Activated CD4-positive, alpha-beta T cell treated with anti-CD3 and anti-CD28 coated beads, Interleukin-10, Interleukin-2, amounts not matched to agents 100 ng/mL and 50 ng/mL, durations not matched to agents 16 hours and 8 hours (primary cell): ENCODE measurements at regions not wholly inside any gene's neighbourhood (a gene's known extent, or its start where the extent isn't known, plus 50 kb on each side); places are given as distances from the start of the nearest gene placed in this dataset.
"Not testable (repeated sequence)": the region's sequence is repeated elsewhere in the genome, so short reads cannot be mapped to it uniquely, and the experiment has no call there.

Experiments used
- DNase-seq: peaks from one replicate; pipeline ENCODE4 v3.0.0-alpha.2; 2020

DNA sequence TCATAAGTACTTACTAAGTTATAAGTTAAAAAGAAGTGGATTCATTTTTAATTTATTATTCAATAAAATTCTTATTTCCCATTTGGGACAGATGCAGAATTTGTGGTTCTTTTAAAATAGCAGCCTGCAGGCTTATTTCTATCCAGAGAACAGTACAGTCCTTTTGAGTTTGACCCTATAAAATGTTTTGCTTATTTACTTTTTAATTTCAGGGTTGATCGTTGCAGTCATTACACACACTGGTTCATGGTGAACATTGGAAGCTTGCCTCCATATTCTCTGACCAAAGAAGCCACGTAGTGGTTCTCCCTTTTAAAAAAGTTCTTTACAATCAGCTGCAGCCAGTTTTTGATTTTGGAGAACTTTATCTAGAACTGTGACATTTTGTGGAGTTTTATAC lies 122.9 kb upstream of the PDE7B start:
- DNase-seq: no peak

DNA sequence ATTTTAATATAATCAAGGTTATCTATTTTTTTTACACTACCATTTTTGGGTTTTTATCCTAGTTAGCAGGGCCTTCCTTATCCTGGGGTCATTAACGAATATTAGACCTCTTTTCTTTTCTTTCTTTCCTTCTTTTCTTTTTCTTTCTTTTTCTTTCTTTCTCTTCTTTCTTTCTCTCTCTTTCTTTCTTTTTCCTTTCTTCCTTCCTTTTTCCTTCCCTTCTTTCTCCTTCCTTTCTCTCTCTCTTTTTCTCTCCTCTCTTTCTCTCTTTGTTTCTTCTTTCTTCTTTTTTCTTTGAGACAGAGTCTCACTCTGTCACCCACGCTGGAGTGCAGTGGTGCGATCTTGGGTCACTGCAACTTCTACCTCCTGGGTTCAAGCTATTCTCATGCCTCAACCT lies 120.4 kb upstream of the PDE7B start:
- no peak for DNase-seq

DNA sequence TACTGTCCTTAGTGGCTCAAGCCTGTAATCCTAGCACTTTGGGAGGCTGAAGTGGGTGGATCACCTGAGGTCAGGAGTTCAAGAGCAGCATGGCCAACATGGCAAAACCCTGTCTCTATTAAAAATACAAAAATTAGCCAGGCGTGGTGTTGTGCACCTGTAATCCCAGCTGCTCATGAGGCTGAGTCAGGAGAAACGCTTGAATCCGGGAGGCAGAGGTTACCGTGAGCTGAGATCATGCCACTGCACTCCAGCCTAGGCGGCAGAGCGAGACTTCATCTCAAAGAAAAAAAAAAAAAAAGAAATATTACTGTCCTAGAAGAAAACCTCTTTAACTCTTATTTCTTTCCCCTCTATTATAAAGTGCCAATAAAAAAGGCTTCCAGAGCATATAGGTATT lies 115.2 kb upstream of the PDE7B start:
- DNase-seq: not testable (repeated sequence)

DNA sequence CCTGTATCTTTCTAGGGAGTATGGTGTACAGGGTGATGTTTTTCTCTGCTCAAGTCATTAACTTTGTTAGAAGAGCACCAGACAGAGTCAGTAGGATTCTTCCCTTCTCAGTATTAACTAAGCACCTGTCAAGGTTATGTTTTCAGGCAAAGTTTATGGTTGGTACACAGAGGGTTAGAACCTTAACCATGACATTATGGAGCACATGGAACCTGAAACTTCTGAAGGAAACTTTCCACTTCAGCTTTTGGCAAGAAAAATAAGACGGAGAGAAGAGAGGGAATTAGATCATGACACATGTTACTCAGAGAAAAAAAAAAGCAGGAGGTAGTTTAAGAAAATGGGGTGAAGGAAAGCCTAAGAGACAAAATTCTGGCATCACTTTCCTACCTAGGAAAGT lies 112.9 kb upstream of the PDE7B start:
- no peak for DNase-seq

DNA sequence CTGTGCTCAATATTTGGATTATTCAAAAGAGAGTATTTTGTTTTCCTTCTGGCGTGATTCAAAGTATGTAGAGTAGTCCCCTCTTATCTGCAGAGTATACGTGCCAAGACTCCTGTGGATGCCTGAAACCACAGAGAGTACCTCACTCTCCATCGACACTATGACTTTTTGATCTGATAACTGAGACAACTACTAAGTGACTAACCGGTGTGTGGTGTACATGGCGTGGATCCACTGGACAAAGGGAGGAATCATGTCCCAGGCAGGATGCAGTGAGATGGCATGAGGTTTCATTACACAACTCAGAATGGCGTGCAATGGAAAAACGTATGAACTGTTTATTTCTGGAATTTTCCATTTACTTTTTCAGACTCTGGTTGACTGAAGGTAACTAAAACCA lies 112.2 kb upstream of the PDE7B start:
- DNase-seq: no peak

DNA sequence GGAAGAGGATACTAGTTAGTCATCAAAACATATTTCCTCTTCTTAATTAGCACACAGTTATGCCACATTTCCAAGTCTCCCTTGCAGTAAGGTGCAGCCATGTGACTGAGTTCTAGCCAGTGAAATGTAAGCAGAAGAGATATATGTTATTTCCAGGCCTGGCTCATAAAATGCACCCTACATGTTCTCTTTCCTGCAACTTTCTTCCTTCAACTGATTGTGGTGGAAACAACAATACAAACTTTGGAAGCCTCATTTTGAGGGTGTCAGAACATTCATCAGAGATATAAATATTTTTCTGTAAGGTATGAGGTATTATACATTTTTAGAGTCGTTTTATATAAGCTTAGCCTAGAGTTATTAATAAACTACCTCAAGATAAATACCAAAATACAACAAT lies 110.9 kb upstream of the PDE7B start:
- DNase-seq: no peak

DNA sequence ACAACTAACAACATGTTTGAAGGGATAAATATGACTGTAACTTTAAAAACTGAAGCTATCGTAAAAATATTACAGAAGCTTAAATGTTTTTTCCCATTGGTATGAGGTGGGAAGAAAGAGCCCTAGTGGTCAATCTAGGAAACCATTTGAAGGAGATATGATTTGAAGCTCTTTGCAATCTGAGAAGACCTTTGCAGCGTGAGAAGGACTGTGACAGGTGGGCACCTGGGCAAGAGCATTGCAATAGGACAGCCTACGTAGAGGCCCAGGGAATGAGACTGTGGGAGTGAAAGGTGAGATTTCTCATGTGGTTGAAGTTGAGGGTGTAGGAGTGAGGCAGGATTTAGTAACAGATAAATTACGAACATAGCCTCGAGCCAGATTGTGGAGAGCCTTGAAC lies 108.0 kb upstream of the PDE7B start:
- DNase-seq: no peak

DNA sequence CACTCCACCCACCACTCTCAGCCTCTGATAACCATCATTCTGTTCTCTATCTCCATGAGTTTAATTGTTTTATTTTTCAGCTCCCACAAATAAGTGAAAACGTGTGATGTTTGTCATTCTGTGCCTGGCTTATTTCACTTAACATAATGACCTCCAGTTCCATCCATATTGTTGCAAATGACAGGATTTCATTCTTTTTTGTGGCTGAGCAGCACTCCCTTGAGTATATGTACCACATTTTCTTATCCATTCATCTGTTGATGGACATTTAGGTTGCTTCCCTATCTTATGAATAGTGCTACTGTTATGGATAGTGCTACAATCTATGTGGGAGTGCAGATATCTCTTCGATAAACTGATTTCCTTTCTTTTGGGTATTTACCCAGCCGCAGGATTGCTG lies 103.3 kb upstream of the PDE7B start:
- no peak for DNase-seq

DNA sequence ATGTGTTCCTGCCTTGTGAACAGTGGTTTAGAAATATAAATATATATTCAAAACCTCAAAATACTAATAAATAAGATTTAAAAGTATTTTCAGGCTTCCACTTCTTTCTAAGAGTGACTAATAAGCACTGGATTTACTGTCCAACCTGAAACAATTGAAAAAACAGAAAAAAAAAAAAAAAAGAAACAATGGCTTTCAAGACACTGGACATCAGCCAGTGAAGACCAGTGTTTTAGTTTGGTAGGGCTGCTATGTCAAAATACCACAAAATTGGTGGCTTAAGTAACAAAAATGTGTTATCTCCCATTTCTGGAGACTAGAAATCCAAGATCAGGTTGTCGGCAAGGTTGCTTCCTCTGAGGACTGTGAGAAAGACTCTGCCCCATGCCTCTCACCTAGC lies 101.4 kb upstream of the PDE7B start:
- DNase-seq: no peak

DNA sequence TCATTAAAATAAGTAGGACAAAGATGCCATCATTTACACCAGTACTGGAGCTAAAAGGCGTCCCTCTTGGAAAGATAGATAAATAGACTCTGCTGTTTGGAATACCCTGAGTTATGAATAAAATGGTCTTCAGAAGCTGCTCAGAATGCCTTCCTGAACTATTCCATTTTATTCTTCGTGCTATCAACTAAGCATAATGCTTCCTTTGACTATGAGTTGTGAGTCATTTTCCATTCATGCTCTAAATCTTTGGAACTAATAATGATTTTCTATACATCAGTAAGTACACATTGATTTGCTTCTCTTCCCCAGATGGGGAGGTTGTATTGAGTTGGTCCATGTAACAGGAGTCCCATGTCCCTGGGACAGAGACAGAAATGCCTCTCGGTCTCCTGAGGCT lies 98.3 kb upstream of the PDE7B start:
- DNase-seq: no peak

DNA sequence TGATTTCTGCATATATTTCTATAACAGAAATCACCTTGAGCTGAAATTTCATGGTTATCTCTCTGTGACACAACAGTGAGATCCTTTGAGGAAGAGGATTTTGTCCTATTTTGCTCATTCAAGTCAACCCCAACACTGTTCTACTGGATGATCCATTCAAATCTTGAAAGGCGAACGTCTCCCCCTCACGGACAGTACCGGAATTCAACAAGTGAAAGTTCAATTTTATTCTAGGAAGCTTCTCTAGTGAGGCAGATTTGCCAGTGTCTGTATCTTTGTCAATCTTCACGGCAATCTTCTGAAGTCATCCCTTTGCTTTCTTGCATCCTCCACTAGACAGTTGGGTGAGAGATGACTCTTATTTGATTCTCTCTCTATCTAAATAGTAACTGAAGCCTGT lies 91.7 kb upstream of the PDE7B start:
- DNase-seq: peak; percentile 17

DNA sequence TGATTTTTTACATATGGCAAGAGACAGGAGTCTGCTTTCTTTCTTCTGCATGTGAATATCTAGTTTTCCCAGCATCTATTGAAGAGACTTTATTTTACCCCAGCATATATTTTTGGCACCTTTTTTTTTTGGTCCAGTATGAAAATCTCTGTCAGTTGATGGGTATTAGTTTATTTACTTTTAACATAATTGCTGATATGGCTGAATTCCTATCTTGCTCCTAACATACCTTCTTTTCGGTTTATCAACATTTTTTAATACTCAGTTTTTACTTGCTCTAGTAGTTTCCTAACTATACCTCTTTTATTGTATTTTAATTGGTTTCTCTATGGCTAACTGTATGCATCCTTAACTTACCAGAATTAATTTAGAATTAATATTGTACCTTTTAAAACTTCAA lies 77.5 kb upstream of the PDE7B start:
- DNase-seq: no peak

DNA sequence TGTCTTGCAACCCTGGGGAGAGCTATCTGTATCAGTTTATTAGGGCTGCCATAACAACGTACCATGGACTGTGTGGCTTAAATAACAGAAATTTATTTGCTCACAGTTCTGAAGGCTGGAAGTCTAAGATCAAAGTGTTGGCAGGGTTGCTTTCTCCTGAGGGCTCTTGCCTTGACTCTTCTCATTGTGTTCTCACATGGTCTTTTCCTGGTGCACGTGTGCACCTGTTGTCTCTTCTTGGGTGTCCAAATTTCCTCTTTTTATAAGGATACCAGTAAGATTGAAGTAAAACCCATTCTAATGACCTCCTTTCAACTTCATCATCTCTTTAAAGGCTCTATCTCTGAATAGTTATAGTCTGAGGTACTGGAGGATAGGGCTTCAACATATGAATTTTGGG lies 72.3 kb upstream of the PDE7B start:
- DNase-seq: no peak

DNA sequence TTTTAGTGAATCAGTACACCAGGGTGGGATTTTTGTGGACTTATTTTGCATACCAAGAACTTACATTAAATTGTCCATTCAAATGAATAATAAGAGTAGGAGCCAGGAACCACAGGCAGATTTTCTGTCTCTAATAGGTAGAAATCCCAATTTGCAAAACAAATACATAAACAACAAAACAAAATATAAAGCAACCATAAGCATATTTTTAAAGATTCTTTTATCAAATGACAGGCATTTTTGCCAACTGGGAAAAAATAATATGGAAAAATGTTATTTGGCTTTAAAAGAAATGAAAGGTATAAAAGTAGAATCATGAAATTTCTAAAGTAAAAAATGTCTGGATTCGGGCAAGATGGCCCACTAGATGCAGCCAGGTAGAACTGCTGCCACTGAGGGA lies 71.2 kb upstream of the PDE7B start:
- no peak for DNase-seq

DNA sequence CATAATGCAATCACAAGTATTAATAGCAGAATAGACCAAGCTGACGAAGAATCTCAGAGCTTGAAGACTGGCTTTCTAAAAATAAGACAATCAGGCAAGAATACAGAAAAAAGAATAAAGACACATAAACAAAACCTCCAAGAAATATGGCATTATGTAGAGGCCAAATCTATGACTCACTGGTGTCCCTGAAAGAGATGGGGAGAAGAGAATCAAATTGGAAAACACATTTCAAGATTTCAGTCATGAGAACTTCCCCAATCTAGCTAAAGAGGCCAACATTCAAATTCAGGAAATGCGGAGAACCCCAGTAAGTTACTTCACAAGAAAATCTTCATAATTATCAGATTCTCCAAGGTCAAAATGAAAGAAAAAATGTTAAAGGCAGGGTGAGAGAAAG lies 69.0 kb upstream of the PDE7B start:
- no peak for DNase-seq

DNA sequence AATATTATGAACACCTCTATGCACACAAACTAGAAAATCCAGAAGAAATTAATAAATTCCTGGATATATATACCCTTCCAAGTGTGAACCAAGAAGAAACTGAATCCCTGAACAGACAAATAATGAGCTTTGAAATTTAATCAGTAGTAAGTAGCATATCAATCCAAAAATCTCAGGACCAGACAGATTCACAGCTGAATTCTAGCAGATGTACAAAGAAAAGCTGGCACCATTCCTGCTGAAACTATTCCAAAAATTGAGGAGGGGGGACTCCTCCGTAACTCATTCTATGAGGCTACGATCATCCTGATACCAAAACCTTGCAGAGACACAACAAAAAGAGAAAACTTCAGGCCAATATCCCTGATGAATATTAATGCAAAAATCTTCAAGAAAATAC lies 67.0 kb upstream of the PDE7B start:
- DNase-seq: no peak

DNA sequence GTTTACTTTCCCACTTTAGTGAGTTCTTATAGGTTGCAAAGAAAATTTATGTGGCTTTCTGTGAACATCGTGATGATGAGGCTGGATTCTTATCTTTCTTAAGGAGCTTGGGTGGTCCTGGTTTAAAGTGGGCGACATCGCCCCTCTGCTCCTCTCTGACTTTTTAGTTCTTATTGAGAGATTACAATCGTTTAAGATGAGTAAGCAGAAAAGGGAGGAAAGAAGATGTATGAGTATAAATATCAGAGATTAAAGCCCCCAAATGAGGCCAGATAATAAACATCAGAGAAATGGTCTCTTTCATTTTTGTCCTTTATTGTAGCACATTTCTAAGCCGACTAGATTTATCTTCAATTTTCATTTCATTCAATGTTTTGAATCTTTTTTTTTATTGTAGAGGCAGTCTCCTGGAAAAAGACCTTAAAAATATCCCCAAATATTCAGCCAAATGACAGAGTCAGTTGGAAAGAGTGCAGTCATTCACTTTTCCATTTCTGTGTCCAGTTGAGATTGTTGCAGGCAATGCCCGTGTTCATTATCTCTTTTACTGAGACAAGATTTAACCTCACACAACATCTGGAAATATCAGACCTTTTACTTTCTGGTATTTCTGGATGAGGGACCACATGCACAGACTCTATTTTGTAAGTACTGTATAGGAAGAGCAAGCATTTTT lies 62.0 kb upstream of the PDE7B start:
- DNase-seq: no peak

DNA sequence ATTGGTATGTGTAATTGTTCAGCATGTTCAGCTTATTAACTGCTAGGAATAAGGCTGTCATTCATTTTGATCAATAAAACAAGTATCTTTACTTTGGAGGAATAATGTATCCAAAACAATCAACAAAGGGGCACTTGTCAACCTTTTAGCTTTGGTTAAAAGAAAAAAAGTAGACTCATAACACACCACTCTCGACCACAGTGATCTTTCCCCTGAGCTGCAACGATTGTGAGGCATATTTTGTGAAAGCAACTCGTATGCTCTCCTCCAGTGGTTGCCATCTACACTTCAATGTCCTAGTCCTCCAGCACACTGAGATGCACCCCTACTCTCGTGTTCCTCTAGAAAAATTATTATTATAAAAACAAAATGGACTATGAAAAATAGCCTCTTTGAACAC lies 60.1 kb upstream of the PDE7B start:
- no peak for DNase-seq

DNA sequence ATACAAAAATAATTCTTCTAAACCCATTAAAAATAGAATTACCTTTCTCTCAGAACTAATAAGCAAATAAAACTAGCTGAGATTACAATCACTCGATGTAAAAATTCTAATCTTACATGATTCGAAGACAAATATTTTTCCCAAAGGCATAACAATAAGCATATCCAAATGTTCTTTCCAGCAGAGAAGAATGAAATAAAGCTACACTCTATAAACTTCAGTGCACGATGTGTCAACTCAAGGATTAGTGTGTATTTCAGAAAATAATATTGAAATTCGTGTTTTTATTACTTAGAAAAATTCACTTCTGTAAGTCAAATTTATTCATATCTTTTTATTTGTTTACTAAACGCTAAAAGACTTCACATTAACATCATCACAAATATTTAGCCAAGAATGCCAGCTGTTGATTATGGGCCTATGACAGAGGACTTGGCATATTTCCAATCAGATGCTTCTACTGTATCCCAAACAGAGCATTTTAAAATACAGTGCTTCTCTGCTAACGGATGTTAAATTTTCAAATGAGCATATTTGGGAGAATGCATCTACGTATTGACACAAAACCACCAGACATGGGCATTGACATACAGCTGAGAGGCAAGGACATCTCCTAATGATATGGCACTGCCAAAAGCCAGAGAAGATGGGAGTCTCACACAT lies 54.7 kb upstream of the PDE7B start:
- no peak for DNase-seq

DNA sequence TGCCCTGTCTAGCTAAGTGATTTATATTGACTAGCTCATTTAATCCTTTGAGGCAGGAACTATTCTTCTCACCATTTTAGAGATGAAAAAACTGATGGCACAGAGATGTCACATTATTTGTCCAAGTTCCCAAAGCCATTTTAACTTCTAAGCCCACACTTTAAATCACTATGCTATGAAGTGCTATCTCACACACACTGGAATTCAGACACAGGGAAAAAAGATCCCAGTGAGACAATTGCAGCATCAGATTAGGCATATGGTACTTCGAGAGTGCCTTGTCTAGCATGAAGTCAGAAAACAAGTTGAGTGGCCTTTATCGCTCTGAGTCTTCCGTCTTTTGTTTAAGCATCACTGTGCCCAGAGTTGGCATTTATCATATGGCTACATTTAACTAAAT lies 54.1 kb upstream of the PDE7B start:
- DNase-seq: no peak

DNA sequence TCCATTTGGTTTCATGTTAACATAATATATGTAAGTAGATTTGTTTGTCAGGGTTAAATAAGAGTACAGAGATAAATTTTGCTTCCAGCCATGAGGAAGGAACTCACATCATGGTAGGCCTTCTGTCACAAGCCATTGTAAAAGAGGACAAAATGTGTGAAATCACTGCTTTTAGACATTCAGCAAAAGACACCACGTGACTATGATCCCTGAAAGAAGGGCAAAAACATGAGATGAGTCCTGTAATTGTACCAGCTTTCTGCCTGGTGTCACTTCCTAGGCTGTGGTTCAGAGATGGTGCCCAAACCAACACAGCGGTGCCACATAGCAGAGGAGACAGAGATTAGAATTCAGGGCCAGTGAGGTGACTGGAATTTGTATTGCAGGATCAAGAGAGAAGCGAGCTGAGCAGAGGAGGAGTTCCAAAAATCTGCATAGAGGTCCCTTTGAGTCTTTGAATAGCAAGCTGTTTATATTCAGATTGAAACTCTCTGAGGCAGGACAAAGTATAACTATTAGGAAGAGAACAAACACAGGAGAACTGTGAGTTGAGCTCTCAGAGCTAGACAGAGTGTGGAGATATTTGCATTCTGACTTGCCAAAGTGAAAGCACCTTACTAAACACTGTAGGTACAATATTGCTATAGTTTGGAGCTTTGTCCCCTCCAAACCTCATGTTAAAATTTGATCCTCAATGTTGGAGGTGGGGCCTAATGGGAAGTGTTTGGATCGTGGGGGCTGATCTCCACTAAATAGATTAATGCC lies 52.6 kb upstream of the PDE7B start:
- no peak for DNase-seq
